H1 (cell line): ENCODE measurements at regions not wholly inside any gene's neighbourhood (a gene's known extent, or its start where the extent isn't known, plus 50 kb on each side); places are given as distances from the start of the nearest gene placed in this dataset.

Experiments used
- CTCF ChIA-PET: fragments of 300-600 bp; sonication (Branson Sonifier 250); formaldehyde crosslinking; loops from one replicate; lab custom pipeline; 2021; ENCODE audit not compliant: partially characterized antibody; lab: Charles Lee
- POLR2A ChIA-PET: fragments of 300-600 bp; sonication (Branson Sonifier 250); formaldehyde crosslinking; loops from one replicate; lab custom pipeline; 2021; ENCODE audit warnings: inconsistent platforms; ENCODE audit not compliant: partially characterized antibody; lab: Charles Lee
- DNase-seq, 2 experiments: peaks; one replicate each; pipeline versions ENCODE4 v3.0.0 to v3.0.0-alpha.2; 2010 to 2022; ENCODE audit warnings: low spot score in 2 of 2, low read depth in 1 of 2, mixed read lengths in 1 of 2
- FAIRE-seq: peaks from 2 replicates; lab custom pipeline; 2011; peaks lifted over from hg19 to GRCh38; lab: Jason Lieb, UNC
- H2AFZ ChIP-seq: 2 replicates; pipeline ENCODE4 v1.8.1; 2012; ENCODE audit warnings: low read length, inconsistent platforms
- H2AK5ac ChIP-seq: 2 replicates; pipeline ENCODE4 v1.6.1; 2013; ENCODE audit warnings: low read depth, low read length
- H2BK120ac ChIP-seq: replicated peaks from 2 replicates; pipeline ENCODE3; 2013; ENCODE audit warnings: low read depth, low read length, inconsistent platforms
- H2BK12ac ChIP-seq: 2 replicates; pipeline ENCODE4 v1.6.1; 2013; ENCODE audit warnings: low read depth, low read length
- H2BK15ac ChIP-seq: 2 replicates; pipeline ENCODE4 v1.6.1; 2013; ENCODE audit warnings: low read length
- H2BK20ac ChIP-seq: 2 replicates; pipeline ENCODE4 v1.6.1; 2013; ENCODE audit warnings: low read length
- H2BK5ac ChIP-seq: 2 replicates; pipeline ENCODE4 v1.6.1; 2013; ENCODE audit warnings: low read depth, low read length
- H3K14ac ChIP-seq: 2 replicates; pipeline ENCODE4 v1.6.1; 2013; ENCODE audit warnings: inconsistent platforms; ENCODE audit not compliant: insufficient read length
- H3K18ac ChIP-seq: 2 replicates; pipeline ENCODE4 v1.6.1; 2013; ENCODE audit warnings: low read length; ENCODE audit errors: extremely low read depth
- H3K23ac ChIP-seq: 2 replicates; pipeline ENCODE4 v1.6.1; 2013; ENCODE audit warnings: inconsistent platforms; ENCODE audit not compliant: insufficient read length
- H3K23me2 ChIP-seq: 2 replicates; pipeline ENCODE4 v1.6.1; 2013; ENCODE audit warnings: low read depth, low read length
- H3K27ac ChIP-seq: 2 replicates; pipeline ENCODE4 v1.6.1; 2011; ENCODE audit warnings: low read depth, low read length, inconsistent platforms
- H3K27me3 ChIP-seq, 4 experiments: replicated peaks in 1 of 4; 1 replicate in 1 of 4; 2 replicates in 3 of 4; pipeline versions ENCODE4 v1.6.1 to v1.8.1; 2011 to 2013; ENCODE audit warnings: low read length in 3 of 4, mild to moderate bottlenecking in 3 of 4, inconsistent platforms in 2 of 4, mixed read lengths in 2 of 4, moderate library complexity in 1 of 4; ENCODE audit not compliant: control insufficient read depth in 3 of 4, insufficient read depth in 3 of 4; ENCODE audit errors: extremely low read depth in 1 of 4
- H3K36me3 ChIP-seq, 4 experiments: 2 replicates each; pipeline versions ENCODE4 v1.6.1 to v1.8.1; 2011 to 2013; ENCODE audit warnings: mild to moderate bottlenecking in 4 of 4, low read length in 3 of 4, moderate library complexity in 2 of 4, control low read depth in 1 of 4, inconsistent platforms in 1 of 4; ENCODE audit not compliant: insufficient read depth in 4 of 4, control insufficient read depth in 2 of 4
- H3K4ac ChIP-seq: replicated peaks from 2 replicates; pipeline ENCODE3; 2013; ENCODE audit warnings: low read length, low read depth, mixed read lengths, inconsistent platforms; ENCODE audit not compliant: insufficient read length
- H3K4me1 ChIP-seq, 4 experiments: replicated peaks in 1 of 4; 1 replicate in 1 of 4; 2 replicates in 3 of 4; pipeline versions ENCODE4 v1.6.1 to v1.8.1; 2011 to 2013; ENCODE audit warnings: low read length in 3 of 4, inconsistent platforms in 2 of 4, mixed read lengths in 1 of 4; ENCODE audit not compliant: insufficient read depth in 4 of 4, control insufficient read depth in 3 of 4
- H3K4me2 ChIP-seq, 2 experiments: 2 replicates each; pipeline versions ENCODE4 v1.6.1 to v1.8.1; 2011 to 2013; ENCODE audit warnings: low read depth in 2 of 2, low read length in 2 of 2, control low read depth in 1 of 2, inconsistent platforms in 1 of 2, mild to moderate bottlenecking in 1 of 2; ENCODE audit not compliant: insufficient read depth in 1 of 2
- H3K4me3 ChIP-seq, 4 experiments: fragments of 200-600, 300-600 bp in 1 of 4; sonication (generic), shearing (Covaris generic), sonication (Bioruptor Twin) in 1 of 4; 2 replicates each; pipeline versions ENCODE4 v1.5.1 to v1.8.1; 2011 to 2016; ENCODE audit warnings: low read length in 4 of 4, low read depth in 3 of 4, control low read depth in 2 of 4, inconsistent platforms in 2 of 4, mild to moderate bottlenecking in 2 of 4, mixed read lengths in 1 of 4, moderate library complexity in 1 of 4; ENCODE audit not compliant: insufficient read depth in 2 of 4; ENCODE audit errors: extremely low read depth in 1 of 4
- H3K56ac ChIP-seq: replicated peaks from 2 replicates; pipeline ENCODE3; 2013; ENCODE audit warnings: low read depth, mild to moderate bottlenecking, mixed read lengths, low read length, inconsistent platforms; ENCODE audit not compliant: insufficient read length
- H3K79me1 ChIP-seq: 2 replicates; pipeline ENCODE4 v1.6.1; 2013; ENCODE audit warnings: low read depth, low read length, control low read depth
- H3K79me2 ChIP-seq, 2 experiments: 2 replicates each; pipeline versions ENCODE4 v1.6.1 to v1.8.1; 2012 to 2013; ENCODE audit warnings: low read length in 2 of 2, mild to moderate bottlenecking in 2 of 2, inconsistent platforms in 1 of 2; ENCODE audit not compliant: insufficient read depth in 2 of 2, control insufficient read depth in 1 of 2
- H3K9ac ChIP-seq, 4 experiments: replicated peaks in 1 of 4; 1 replicate in 1 of 4; 2 replicates in 3 of 4; pipeline versions ENCODE4 v1.6.1 to v1.8.1; 2011 to 2013; ENCODE audit warnings: low read depth in 3 of 4, low read length in 3 of 4, control low read depth in 2 of 4, mild to moderate bottlenecking in 2 of 4, moderate library complexity in 2 of 4, inconsistent platforms in 1 of 4; ENCODE audit errors: extremely low read depth in 1 of 4
- H3K9me3 ChIP-seq, 2 experiments: 2 replicates each; pipeline versions ENCODE4 v1.6.1 to v1.8.1; 2012 to 2013; ENCODE audit warnings: mild to moderate bottlenecking in 2 of 2, moderate library complexity in 2 of 2, control low read depth in 1 of 2, inconsistent platforms in 1 of 2, low read depth in 1 of 2, low read length in 1 of 2, mixed read lengths in 1 of 2; ENCODE audit not compliant: insufficient read depth in 2 of 2
- H4K20me1 ChIP-seq, 2 experiments: replicated peaks in 1 of 2; 2 replicates each; pipeline versions ENCODE3 to v1.8.1; 2011 to 2013; ENCODE audit warnings: inconsistent platforms in 2 of 2, low read length in 2 of 2, mild to moderate bottlenecking in 1 of 2; ENCODE audit not compliant: insufficient read depth in 2 of 2, control insufficient read depth in 1 of 2
- H4K5ac ChIP-seq: 2 replicates; pipeline ENCODE4 v1.6.1; 2013; ENCODE audit warnings: low read length, low read depth, mixed read lengths, inconsistent platforms; ENCODE audit not compliant: insufficient read length
- H4K8ac ChIP-seq: 2 replicates; pipeline ENCODE4 v1.8.0; 2013; ENCODE audit warnings: mild to moderate bottlenecking, moderate library complexity, low read length, inconsistent platforms; ENCODE audit not compliant: insufficient read depth; ENCODE audit errors: extremely low read depth
- H4K91ac ChIP-seq: replicated peaks from 2 replicates; pipeline ENCODE3; 2013; ENCODE audit warnings: low read length, mixed read lengths, inconsistent platforms; ENCODE audit not compliant: insufficient read length
- BACH1 ChIP-seq: IDR thresholded peaks from 2 replicates; pipeline ENCODE4 v1.6.1; 2012; ENCODE audit warnings: low read length, improper control_type of control experiment
- HDAC6 ChIP-seq: IDR thresholded peaks from one replicate; pipeline ENCODE4 v1.7.1; 2012; ENCODE audit warnings: low read depth, mild to moderate bottlenecking, inconsistent platforms, low read length, moderate library complexity
- KDM4A ChIP-seq: IDR thresholded peaks from one replicate; pipeline ENCODE4 v1.7.1; 2012; ENCODE audit warnings: low read depth, mild to moderate bottlenecking, moderate library complexity, low read length, inconsistent platforms; ENCODE audit not compliant: severe bottlenecking
- NANOG ChIP-seq: IDR thresholded peaks from 2 replicates; pipeline ENCODE4 v1.6.1; 2011; ENCODE audit warnings: low read length, low read depth, mild to moderate bottlenecking, inconsistent platforms; ENCODE audit not compliant: insufficient read depth, poor library complexity, severe bottlenecking
- SIN3A ChIP-seq, 2 experiments: IDR thresholded peaks in 1 of 2; conservative IDR thresholded peaks in 1 of 2; 2 replicates each; pipeline ENCODE4 v1.6.1; 2011 to 2012; ENCODE audit warnings: low read length in 2 of 2, improper control_type of control experiment in 1 of 2, low read depth in 1 of 2, mild to moderate bottlenecking in 1 of 2
- SP4 ChIP-seq: IDR thresholded peaks from 2 replicates; pipeline ENCODE4 v1.6.1; 2012; ENCODE audit warnings: low read length, inconsistent platforms
- WGBS, 2 experiments: shearing (Covaris generic) in 1 of 2; methylation state at CpG; one replicate each; pipeline versions ENCODE4 v1.1.6 to v1.1.7; 2013 to 2015; ENCODE audit warnings: low lambda C conversion rate in 2 of 2, mixed read lengths in 2 of 2, inconsistent platforms in 1 of 2, low coverage in 1 of 2, missing lambda C conversion rate in 1 of 2; ENCODE audit not compliant: insufficient replicate concordance in 2 of 2, insufficient coverage in 1 of 2, insufficient read length in 1 of 2; ENCODE audit errors: extremely low coverage in 1 of 2, missing lambda C conversion rate in 1 of 2; 5-methylcytosine and 5-hydroxymethylcytosine counted together
- TF ChIP-seq, protein P1 (sequence below), 3 experiments: IDR thresholded peaks; 1 replicate in 2 of 3; 2 replicates in 1 of 3; pipeline versions ENCODE4 v1.5.1 to v1.6.1; 2011; ENCODE audit warnings: low read length in 3 of 3, mild to moderate bottlenecking in 3 of 3, inconsistent platforms in 2 of 3, low read depth in 1 of 3, moderate library complexity in 1 of 3; ENCODE audit not compliant: insufficient read depth in 1 of 3; ENCODE audit errors: control extremely low read depth in 1 of 3
- TF ChIP-seq, protein P2 (sequence below): IDR thresholded peaks from 2 replicates; pipeline ENCODE4 v1.6.1; 2012; ENCODE audit warnings: low read length, inconsistent platforms
- TF ChIP-seq, protein P3 (sequence below): IDR thresholded peaks from 2 replicates; pipeline ENCODE4 v1.6.1; 2012; ENCODE audit warnings: inconsistent platforms

DNA sequence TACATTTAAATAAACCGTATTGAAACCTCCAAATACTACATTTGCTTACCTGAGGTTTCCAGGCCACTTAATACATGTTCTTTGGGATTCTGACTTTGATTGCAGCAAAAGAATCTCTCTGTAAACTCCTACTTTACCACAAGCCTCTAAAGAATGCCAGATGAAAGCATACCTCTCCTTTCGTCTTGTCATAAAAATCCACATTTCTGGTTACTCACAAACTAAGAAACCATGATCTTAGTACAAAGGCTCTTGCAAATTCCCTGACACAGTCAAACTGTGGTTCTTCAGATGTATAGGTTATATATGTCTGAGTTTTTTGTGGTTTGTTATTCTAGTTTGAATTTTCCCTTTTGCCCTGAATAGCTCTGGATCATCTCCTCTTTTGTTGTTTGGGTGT is 188.4 kb downstream of the RAP2B start:
- FAIRE-seq = no peak
- Histone ChIP-seq H3K4me3 (no peak overlapping the region), H2AFZ (no peak overlapping the region), H4K91ac (no peak overlapping the region), H2BK120ac (no peak overlapping the region), H3K18ac (no peak overlapping the region), H3K27me3 (peaks cover 0 to 18% (median 1%) of the 10 kb centered on the region in 4 experiments; a peak in 5 of 7 replicates), H2BK12ac (no peak overlapping the region), H3K79me2 (no peaks in the 10 kb centered on the region), H4K20me1 (no peaks in the 10 kb centered on the region), H4K8ac (no peak overlapping the region), H3K23ac (no peak overlapping the region), H3K9me3 (peaks cover 4 to 8% of the 10 kb centered on the region in 2 experiments; a peak in 1 of 4 replicates), H3K9ac (no peak overlapping the region), H3K36me3 (no peaks in the 10 kb centered on the region), H3K23me2 (no peaks in the 10 kb centered on the region), H3K14ac (no peak overlapping the region), H3K79me1 (no peaks in the 10 kb centered on the region), H3K4ac (no peak overlapping the region), H4K5ac (no peak overlapping the region), H3K56ac (no peak overlapping the region), H3K27ac (no peak overlapping the region), H2BK5ac (no peak overlapping the region), H2BK20ac (no peak overlapping the region), H3K4me2 (no peak overlapping the region), H3K4me1 (peaks cover 0 to 9% (median 3%) of the 10 kb centered on the region in 4 experiments; a peak in 3 of 7 replicates), H2AK5ac (no peak overlapping the region), H2BK15ac (no peak overlapping the region)
- DNase-seq = no peak
- ChIA-PET CTCF (interaction anchor here (1.4 kb wide), 1 partner anchor 620 kb away, joined by 4 read pairs; no protein-coding TSS in a partner anchor), POLR2A (no interaction called here)
- 90% methylated on average over 2 of the region's 2 CpGs; no CpG with 5 or more reads in 1 of the 2 experiments for WGBS, 2 experiments
- TF ChIP-seq, protein P1, sequence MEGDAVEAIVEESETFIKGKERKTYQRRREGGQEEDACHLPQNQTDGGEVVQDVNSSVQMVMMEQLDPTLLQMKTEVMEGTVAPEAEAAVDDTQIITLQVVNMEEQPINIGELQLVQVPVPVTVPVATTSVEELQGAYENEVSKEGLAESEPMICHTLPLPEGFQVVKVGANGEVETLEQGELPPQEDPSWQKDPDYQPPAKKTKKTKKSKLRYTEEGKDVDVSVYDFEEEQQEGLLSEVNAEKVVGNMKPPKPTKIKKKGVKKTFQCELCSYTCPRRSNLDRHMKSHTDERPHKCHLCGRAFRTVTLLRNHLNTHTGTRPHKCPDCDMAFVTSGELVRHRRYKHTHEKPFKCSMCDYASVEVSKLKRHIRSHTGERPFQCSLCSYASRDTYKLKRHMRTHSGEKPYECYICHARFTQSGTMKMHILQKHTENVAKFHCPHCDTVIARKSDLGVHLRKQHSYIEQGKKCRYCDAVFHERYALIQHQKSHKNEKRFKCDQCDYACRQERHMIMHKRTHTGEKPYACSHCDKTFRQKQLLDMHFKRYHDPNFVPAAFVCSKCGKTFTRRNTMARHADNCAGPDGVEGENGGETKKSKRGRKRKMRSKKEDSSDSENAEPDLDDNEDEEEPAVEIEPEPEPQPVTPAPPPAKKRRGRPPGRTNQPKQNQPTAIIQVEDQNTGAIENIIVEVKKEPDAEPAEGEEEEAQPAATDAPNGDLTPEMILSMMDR (IDR thresholded peaks at IDR 0.05; ENCODE audit: control extremely low read depth in 1 of 3, insufficient read depth in 1 of 3, low read depth in 1 of 3, low read length in 3 of 3) = no peak
- TF ChIP-seq, protein P2, sequence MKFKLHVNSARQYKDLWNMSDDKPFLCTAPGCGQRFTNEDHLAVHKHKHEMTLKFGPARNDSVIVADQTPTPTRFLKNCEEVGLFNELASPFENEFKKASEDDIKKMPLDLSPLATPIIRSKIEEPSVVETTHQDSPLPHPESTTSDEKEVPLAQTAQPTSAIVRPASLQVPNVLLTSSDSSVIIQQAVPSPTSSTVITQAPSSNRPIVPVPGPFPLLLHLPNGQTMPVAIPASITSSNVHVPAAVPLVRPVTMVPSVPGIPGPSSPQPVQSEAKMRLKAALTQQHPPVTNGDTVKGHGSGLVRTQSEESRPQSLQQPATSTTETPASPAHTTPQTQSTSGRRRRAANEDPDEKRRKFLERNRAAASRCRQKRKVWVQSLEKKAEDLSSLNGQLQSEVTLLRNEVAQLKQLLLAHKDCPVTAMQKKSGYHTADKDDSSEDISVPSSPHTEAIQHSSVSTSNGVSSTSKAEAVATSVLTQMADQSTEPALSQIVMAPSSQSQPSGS = no peak
- no peak for TF ChIP-seq SP4
- no peak for TF ChIP-seq BACH1
- TF ChIP-seq NANOG = no peak
- no peak for TF ChIP-seq KDM4A
- TF ChIP-seq, protein P3, sequence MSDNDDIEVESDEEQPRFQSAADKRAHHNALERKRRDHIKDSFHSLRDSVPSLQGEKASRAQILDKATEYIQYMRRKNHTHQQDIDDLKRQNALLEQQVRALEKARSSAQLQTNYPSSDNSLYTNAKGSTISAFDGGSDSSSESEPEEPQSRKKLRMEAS = no peak
- TF ChIP-seq HDAC6 = no peak
- no peak for TF ChIP-seq SIN3A (conservative IDR thresholded peaks at IDR 0.05 in 1 of 2, IDR thresholded peaks at IDR 0.05 in 1 of 2; ENCODE audit: low read depth in 1 of 2, low read length in 2 of 2)
